ENCODE measurements at regions not wholly inside any gene's neighbourhood (a gene's known extent, or its start where the extent isn't known, plus 50 kb on each side); places are given as distances from the start of the nearest gene placed in this dataset.
"Not testable (repeated sequence)": the region's sequence is repeated elsewhere in the genome, so short reads cannot be mapped to it uniquely, and the experiment has no call there.

- not testable (repeated sequence) for TF ChIP-seq POLR2A, CTCF (IDR thresholded peaks at IDR 0.05)
Measured at GRCh38 chr16:70023956-70024355, 72.8 kb downstream of the CLEC18A start.
